GM10266 (cell line): ENCODE measurements at regions not wholly inside any gene's neighbourhood (a gene's known extent, or its start where the extent isn't known, plus 50 kb on each side); places are given as distances from the start of the nearest gene placed in this dataset.

ENCODE experiments used
- DNase-seq: peaks from one replicate; pipeline ENCODE4 v3.0.0; 2012; ENCODE audit errors: extremely low spot score
- CTCF ChIP-seq: IDR thresholded peaks from 2 replicates; pipeline ENCODE4 v1.5.1; 2012; ENCODE audit warnings: mild to moderate bottlenecking, low read depth; ENCODE audit not compliant: control insufficient read depth, insufficient read depth; ENCODE audit errors: missing control alignments

DNA sequence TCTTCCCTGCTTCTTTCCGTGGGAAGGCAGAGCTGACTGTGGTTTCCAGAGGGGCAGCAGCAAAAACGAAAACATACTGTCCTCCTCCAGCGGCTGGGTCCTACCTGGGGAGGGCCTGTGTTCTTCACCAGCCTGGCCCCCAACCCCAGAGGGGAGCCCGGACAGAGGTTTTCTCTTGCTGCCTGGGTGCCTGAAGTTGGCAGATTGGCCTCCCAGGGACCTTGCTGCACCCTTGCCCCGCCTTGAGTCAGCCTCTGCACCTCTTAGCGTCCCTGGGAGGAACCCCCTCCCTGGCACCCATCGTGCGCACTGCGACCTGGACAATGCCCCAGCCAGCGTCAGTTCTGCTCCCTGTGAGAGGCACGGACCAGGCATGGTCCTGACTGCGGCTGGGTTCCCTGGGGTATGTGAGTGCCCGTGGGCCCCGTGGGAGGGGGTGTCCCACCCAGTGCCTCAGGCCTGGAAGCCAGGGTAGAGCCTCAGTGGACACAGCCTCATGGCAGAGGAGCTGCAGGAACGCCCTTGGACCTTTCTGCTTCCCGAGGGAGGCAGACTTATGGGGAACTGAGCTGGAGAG, 56.8 kb upstream of the PRR23E start:
- TF ChIP-seq CTCF: no peak
- DNase-seq: no peak

DNA sequence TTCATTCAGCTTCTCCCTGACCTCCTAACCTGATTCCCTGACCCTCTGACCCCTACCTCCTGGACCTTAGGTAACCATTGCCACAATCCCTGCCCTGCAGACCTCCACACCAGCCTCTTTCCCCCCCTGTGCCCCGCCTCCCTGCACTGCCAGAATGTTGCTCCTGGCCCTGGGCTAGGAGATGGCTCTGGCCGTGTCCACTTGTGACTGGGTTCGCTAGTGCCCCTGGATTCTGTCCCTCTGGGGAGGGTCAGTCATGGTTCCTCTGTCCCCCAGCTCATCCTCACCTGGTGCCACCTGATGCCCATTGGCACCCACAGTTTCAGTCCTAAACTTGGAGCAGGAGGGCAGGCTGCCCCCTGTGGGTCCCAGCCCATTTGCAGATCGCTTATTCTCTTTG, 56.2 kb upstream of the PRR23E start:
- TF ChIP-seq CTCF: no peak
- no peak for DNase-seq

- no peak for DNase-seq
- TF ChIP-seq CTCF: no peak
These were observed 55.8 kb upstream of the PRR23E start for GRCh38 chr3:127137113-127137512.

DNA sequence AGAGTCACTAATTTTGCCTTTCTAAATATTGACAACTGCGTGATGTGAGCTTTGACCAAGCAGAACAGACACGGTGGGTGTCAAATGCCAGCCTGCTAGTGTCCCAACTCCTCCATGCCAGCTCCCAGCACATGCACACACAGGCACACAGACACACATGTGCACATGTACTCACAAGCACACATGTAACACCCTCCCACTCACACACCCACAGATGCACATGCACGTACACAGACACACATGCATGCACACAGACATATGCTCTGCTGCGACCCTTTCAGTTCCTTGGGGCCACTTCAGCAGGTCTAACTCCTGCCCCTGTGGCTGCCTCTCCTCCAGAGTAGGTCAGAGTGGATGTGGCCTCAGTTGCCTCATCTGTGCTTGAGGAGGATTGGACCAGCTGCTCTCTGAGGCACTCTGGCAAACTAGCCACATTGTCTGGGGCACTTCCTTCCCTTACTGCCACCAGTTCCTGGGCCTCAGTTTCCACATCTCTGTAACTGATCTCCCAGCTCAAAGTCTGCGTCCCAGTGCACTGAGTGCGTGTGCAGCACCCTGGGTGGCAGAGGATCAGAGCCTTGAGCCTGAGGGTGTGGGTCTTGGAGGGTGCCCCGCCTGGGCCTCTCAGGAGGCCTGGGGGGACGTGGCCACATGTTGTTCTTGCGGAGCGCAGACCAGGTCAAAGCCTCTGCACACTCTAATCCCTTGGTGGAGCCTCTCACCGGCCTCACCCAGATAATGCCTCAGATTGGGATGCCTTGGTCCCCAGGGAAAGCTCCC, 55.0 kb upstream of the PRR23E start:
- TF ChIP-seq CTCF: no peak
- no peak for DNase-seq

DNA sequence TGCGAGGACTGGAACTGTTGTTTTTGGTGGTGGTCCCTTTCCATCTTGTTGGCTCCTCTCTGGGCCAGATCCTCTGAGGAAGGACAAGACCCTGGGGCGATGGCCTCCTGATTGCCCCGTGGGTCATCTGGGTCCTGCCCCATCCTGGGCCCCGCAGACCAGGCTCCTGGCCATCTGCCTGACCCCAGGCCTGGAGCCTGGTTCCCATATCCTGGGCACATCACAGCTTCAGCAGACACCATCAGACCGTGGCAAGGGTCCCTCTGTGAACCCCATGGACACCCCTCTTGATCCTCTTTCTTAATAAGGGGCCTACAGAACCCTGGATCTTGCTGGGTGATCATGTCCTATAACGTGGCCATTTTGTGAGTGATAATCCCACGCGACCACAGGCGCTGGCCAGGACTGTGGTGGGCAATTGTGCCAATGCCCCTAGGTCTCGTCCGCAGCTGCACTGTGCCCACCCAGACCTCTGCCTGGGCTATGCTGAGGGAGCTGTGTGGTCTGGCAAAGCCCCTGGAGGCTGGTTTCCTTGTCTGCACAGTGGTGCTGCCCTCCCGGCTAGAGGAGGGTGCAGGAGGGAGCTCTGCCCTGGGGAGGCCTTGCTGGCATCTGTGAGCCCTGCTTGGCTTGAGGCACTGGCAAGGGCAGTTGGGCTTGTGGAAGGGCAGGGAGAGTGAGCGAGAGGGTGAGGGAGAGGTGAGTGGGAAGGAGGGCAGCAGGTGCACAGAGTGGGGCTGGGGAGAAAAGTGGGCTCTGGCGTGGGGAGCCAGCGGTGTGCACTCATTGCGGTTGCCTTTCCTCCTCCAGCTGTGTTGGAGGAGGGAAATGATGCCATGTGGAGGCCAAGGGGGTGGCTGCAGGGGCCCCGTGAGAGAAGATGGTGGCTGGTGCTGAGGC, 53.1 kb upstream of the PRR23E start:
- TF ChIP-seq CTCF: no peak
- DNase-seq: no peak

- no peak for TF ChIP-seq CTCF
- DNase-seq: no peak
These were observed 52.1 kb upstream of the PRR23E start for GRCh38 chr3:127140501-127141460.
